A673 (cell line): ENCODE measurements at regions not wholly inside any gene's neighbourhood (a gene's known extent, or its start where the extent isn't known, plus 50 kb on each side); places are given as distances from the start of the nearest gene placed in this dataset.

Experiments
- CTCF ChIP-seq: fragments of 300-800, 200-600 bp; sonication (generic); conservative IDR thresholded peaks from 2 replicates; pipeline ENCODE4 v1.5.1; 2017; ENCODE audit warnings: low read depth, mild to moderate bottlenecking, antibody characterized with exemption, low read length, moderate library complexity, mixed read lengths
- EZH2 ChIP-seq: fragments of 200-600 bp; sonication (generic); IDR thresholded peaks from 2 replicates; pipeline ENCODE4 v1.6.1; 2017; ENCODE audit warnings: borderline replicate concordance, low read depth, mild to moderate bottlenecking, mixed read lengths, antibody characterized with exemption, low read length; ENCODE audit not compliant: poor library complexity, severe bottlenecking

DNA sequence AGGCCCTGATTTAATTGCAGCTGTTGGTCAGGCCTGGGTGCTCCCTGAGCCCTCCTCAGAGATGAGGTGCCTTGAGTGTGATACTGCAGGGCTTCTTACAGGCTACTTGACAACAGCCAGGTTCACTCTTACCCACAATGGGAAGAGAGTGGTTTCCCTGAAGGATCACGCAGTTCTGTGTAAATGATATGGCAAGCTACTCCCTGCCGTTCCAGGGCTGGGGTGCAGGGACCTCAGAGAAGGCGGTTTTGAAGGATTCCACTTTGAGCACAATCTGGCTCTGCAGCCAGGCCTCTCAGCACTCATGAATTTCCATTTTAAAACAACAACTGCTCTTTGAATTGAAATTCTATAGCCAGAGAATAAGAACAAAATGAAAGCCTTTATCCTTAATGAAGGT, 92.9 kb downstream of the SLC17A6 start:
- TF ChIP-seq CTCF: no peak
- TF ChIP-seq EZH2: no peak
